Prostate gland (tissue), 2 donors: ENCODE measurements at regions not wholly inside any gene's neighbourhood (a gene's known extent, or its start where the extent isn't known, plus 50 kb on each side); places are given as distances from the start of the nearest gene placed in this dataset.

Source experiments
- CTCF ChIP-seq, 4 experiments: fragments of 200-600 bp in 2 of 4; fragments of 450-650 bp in 2 of 4; sonication (generic) in 2 of 4; IDR thresholded peaks; 1 replicate in 3 of 4; 2 replicates in 1 of 4; pipeline ENCODE4 v1.5.1; 2016 to 2019; ENCODE audit warnings: antibody characterized with exemption in 4 of 4, mild to moderate bottlenecking in 2 of 4, moderate library complexity in 2 of 4
- POLR2A ChIP-seq: fragments of 450-650 bp; IDR thresholded peaks from one replicate; pipeline ENCODE4 v1.6.1; 2016; ENCODE audit warnings: antibody characterized with exemption, mild to moderate bottlenecking

DNA sequence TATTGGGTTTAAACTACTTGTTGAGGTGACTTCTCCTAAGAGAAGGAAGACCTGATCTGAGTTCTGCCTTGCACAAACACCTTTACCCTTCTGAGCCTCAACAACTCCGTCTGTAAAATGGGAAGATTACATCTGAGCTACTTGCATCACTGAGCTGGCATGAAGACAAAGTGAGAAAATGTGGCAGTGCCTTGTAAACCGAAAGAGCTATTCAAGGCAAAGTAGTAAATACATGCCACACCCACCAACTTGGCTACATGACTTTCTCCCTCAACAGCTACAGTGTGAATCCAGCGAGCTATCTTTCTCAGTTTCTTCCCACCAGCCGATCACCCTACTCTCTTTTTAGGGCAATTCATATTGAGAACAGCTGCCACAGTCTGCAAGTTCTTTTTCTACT, 148.3 kb downstream of the FOXB1 start:
- TF ChIP-seq CTCF (IDR thresholded peaks at IDR 0.05) (no peak), POLR2A (no peak)
